ENCODE measurements at regions not wholly inside any gene's neighbourhood (a gene's known extent, or its start where the extent isn't known, plus 50 kb on each side); places are given as distances from the start of the nearest gene placed in this dataset.

- H3K36me3 Mint-ChIP-seq (ENCODE audit: unreplicated experiment): no peaks in the 10 kb centered on the region
- peaks cover 6% of the 10 kb centered on the region for H3K4me1 Mint-ChIP-seq (ENCODE audit: low read depth, unreplicated experiment)
- peak; percentile 34 for DNase-seq
These were observed 63.6 kb downstream of the SPINK2 start for GRCh38 chr4:56757821-56758411.

GRCh38 chr4:56757261-56757746 lies 64.2 kb downstream of the SPINK2 start:
- Mint-ChIP-seq H3K4me1 (ENCODE audit: low read depth, unreplicated experiment) (peaks cover 6% of the 10 kb centered on the region), H3K27me3 (ENCODE audit: unreplicated experiment) (peaks cover 5% of the 10 kb centered on the region), H3K4me3 (ENCODE audit: unreplicated experiment) (no peak overlapping the region), H3K9me3 (ENCODE audit: unreplicated experiment) (peaks cover 2% of the 10 kb centered on the region), H3K27ac (ENCODE audit: unreplicated experiment) (no peak overlapping the region), H3K36me3 (ENCODE audit: unreplicated experiment) (no peaks in the 10 kb centered on the region)
- no peak for TF ChIP-seq CTCF (IDR thresholded peaks at IDR 0.05; ENCODE audit: partially characterized antibody, unreplicated experiment)
- peak; percentile 18 for DNase-seq

More at GRCh38 chr4:56757821-56758411, 63.6 kb downstream of the SPINK2 start:
- peaks cover 2% of the 10 kb centered on the region for H3K9me3 Mint-ChIP-seq (ENCODE audit: unreplicated experiment)
- TF ChIP-seq CTCF (IDR thresholded peaks at IDR 0.05; ENCODE audit: partially characterized antibody, unreplicated experiment): no peak
- H3K27ac Mint-ChIP-seq (ENCODE audit: unreplicated experiment): peak overlapping the region; percentile 26
- H3K27me3 Mint-ChIP-seq (ENCODE audit: unreplicated experiment): peaks cover 5% of the 10 kb centered on the region
- no peak overlapping the region for H3K4me3 Mint-ChIP-seq (ENCODE audit: unreplicated experiment)

- DNase-seq: no peak
- no peak overlapping the region for H3K4me3 Mint-ChIP-seq (ENCODE audit: unreplicated experiment)
- peaks cover 5% of the 10 kb centered on the region for H3K27me3 Mint-ChIP-seq (ENCODE audit: unreplicated experiment)
- no peak overlapping the region for H3K27ac Mint-ChIP-seq (ENCODE audit: unreplicated experiment)
- no peaks in the 10 kb centered on the region for H3K36me3 Mint-ChIP-seq (ENCODE audit: unreplicated experiment)
- TF ChIP-seq CTCF (IDR thresholded peaks at IDR 0.05; ENCODE audit: partially characterized antibody, unreplicated experiment): no peak
- peaks cover 2% of the 10 kb centered on the region for H3K9me3 Mint-ChIP-seq (ENCODE audit: unreplicated experiment)
- H3K4me1 Mint-ChIP-seq (ENCODE audit: low read depth, unreplicated experiment): peaks cover 6% of the 10 kb centered on the region
These were observed 65.6 kb downstream of the SPINK2 start for GRCh38 chr4:56755901-56756300.

GRCh38 chr4:56752985-56753384 lies 68.5 kb downstream of the SPINK2 start:
- no peak overlapping the region for H3K4me3 Mint-ChIP-seq (ENCODE audit: unreplicated experiment)
- no peak for TF ChIP-seq CTCF (IDR thresholded peaks at IDR 0.05; ENCODE audit: partially characterized antibody, unreplicated experiment)
- H3K36me3 Mint-ChIP-seq (ENCODE audit: unreplicated experiment): peaks cover 5% of the 10 kb centered on the region
- no peaks in the 10 kb centered on the region for H3K27me3 Mint-ChIP-seq (ENCODE audit: unreplicated experiment)
- peaks cover 6% of the 10 kb centered on the region for H3K4me1 Mint-ChIP-seq (ENCODE audit: low read depth, unreplicated experiment)
- H3K9me3 Mint-ChIP-seq (ENCODE audit: unreplicated experiment): peaks cover 2% of the 10 kb centered on the region
- H3K27ac Mint-ChIP-seq (ENCODE audit: unreplicated experiment): no peak overlapping the region
- no peak for DNase-seq

GRCh38 chr4:56750231-56750630 lies 69.1 kb upstream of the HOPX start:
- H3K27me3 Mint-ChIP-seq (ENCODE audit: unreplicated experiment): no peaks in the 10 kb centered on the region
- no peak for TF ChIP-seq CTCF (IDR thresholded peaks at IDR 0.05; ENCODE audit: partially characterized antibody, unreplicated experiment)

More at GRCh38 chr4:56750231-56750630, 69.1 kb upstream of the HOPX start:
- peaks cover 4% of the 10 kb centered on the region for H3K9me3 Mint-ChIP-seq (ENCODE audit: unreplicated experiment)
- no peaks in the 10 kb centered on the region for H3K4me1 Mint-ChIP-seq (ENCODE audit: low read depth, unreplicated experiment)
- H3K4me3 Mint-ChIP-seq (ENCODE audit: unreplicated experiment): no peak overlapping the region
- DNase-seq: no peak
- H3K36me3 Mint-ChIP-seq (ENCODE audit: unreplicated experiment): peaks cover 5% of the 10 kb centered on the region
- no peak overlapping the region for H3K27ac Mint-ChIP-seq (ENCODE audit: unreplicated experiment)
